ENCODE measurements at regions not wholly inside any gene's neighbourhood (a gene's known extent, or its start where the extent isn't known, plus 50 kb on each side); places are given as distances from the start of the nearest gene placed in this dataset.

- no peak for DNase-seq
These were observed 230.3 kb upstream of the SLC14A2 start for GRCh38 chr18:45384962-45385315.

DNA sequence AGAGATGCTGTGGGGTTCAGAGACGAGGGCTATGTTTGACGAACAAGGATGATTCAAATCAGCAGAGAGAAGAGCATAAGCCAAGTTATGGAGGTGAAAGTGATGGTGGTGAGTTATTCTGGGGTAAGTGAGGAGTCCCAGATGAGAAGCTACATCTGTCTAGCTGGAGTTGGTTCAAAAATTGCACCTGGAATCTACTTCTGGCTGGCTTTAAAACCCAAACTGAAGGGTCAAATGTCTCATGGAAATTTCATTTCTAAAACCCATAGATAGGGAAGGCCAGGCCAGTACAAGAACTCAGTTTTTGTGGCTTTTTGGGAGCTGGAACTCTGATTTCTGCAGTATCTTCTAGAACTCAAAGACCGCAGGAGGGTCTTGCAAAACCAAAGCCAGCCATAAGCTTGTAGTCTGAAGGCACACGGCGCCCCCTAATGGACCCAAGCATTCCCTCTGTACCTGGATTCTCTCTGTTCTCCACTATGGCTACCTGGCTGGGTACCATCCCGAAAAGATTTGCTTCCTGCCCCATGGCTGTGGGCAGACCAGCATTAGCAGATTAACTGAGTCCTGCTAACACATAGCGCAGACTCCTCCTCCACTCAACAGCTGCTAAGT lies 229.1 kb upstream of the SLC14A2 start:
- peak; percentile 43 for DNase-seq

GRCh38 chr18:45387229-45387628 lies 228.0 kb upstream of the SLC14A2 start:
- DNase-seq = no peak

DNA sequence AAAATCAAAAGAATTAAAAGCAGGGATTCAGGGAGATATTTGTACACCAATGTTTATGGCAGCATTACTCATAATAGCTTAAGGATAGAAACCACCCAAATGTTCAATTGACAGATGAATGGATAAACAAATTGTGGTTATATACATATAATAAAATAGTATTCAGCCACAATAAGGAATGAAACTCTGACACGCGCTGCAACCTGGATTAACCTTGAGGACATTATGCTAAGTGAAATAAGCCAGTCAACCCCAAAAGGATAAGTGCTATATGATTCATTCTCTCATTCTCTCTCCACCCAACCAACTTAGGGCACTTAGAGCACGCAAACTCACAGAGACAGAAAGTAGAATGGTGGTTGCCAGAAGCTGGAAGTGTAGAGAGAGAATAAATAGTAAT lies 216.8 kb upstream of the SLC14A2 start:
- no peak for DNase-seq

- DNase-seq = no peak
These were observed 216.1 kb upstream of the SLC14A2 start for GRCh38 chr18:45399146-45399545.

DNA sequence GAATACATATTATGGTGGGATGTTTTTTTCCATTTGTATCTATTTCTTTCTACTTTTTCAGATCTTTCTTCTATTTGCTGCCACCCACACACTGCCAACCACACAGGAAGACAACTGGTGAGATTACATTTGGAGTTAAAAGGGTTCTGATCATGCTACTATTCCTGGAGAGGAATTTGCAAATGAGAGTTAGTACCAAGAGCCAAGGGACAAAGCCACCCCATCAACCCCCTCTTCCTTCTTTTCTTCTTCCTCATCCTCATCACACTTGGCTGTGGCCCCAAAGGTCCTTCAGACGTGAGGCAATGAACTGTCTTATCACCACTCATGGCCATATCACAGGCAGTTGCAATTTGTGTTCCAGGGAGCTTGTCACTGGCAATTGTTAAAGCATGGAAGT lies 215.6 kb upstream of the SLC14A2 start:
- no peak for DNase-seq

DNA sequence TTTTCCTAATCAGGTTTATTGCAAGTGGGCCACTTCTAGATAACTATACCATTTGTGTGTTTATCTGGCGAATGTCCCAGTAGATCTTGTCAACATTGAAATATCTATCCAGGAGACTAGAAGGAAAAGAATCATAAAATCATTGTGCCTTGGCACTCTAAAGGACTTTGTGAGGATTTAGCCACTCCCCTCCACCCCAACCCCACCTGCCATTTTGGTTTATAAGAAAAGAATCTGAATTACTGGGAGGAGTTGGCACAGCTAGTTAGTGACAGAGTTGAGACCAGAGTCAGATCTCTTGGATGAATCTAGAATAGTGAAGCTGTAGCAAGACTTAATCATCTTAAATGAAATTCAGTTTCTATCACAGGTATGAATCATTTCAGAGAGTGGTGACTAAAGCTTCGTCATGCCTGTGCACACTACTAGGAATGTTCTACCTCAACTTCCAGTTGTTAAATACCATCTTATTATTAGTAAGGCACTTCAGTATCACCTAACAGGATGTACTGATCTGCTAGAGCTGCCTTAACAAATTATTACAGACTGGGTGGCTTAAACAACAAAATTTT lies 212.7 kb upstream of the SLC14A2 start:
- no peak for DNase-seq

- DNase-seq = no peak
These were observed 211.8 kb upstream of the SLC14A2 start for GRCh38 chr18:45403341-45404049.

DNA sequence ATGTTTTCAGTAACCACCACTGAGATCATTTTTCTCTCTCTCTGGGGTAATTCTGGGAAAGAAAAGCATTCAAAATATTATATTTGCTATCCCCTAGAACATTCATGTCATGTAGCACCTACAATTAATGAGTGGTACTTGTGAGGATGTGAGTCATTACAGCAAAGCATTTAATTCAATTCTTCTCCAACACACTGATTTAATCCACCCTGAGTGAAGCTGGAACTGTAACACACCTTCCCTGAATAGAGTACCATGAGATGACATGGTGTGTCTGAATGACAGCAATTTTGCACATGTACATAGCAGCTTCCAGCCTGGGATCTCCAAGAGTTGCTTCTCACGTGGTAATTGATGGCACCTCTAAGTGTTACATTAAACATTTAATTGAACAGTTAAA lies 207.1 kb upstream of the SLC14A2 start:
- peak; percentile 13 for DNase-seq

DNA sequence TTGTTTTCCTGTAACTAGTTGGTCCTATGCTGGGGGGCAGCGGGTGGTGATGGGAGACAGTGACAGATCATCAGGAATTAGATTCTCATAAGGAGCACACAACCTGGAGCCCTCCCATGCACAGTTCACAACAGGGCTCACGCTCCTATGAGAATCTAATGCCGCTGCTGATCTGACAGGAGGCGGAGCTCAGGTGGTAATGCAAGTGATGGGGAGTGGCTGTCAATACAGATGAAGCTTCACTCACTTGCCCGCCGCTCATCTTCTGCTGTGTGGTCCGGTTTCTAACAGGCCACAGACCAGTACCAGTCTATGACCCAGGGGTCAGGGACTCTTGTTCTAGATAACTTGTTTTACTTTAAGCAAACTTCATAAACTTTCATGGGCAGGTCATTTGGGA lies 205.3 kb upstream of the SLC14A2 start:
- DNase-seq = no peak

- no peak for DNase-seq
These were observed 202.7 kb upstream of the SLC14A2 start for GRCh38 chr18:45412577-45412976.

- no peak for DNase-seq
These were observed 202.0 kb upstream of the SLC14A2 start for GRCh38 chr18:45413180-45413836.

DNA sequence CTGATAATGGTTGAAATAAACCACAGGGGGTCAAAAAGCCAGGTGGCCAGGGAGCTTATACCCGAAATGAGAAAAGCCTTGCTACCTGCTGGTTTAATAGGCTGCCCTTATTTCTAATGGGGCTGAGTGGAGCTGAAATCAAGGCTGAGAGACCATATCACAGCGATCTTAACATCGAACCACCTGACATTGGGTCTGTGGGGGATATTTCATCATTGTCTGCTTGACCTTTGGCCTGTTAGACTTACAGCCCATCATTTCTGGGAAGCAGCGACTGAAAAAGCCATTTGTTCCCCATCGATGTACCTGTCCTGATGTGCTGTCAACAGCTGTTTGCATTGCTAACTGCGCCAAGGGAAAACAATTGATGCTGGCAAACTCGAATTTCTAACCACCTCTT lies 199.7 kb upstream of the SLC14A2 start:
- DNase-seq = no peak

GRCh38 chr18:45416168-45416567 lies 199.1 kb upstream of the SLC14A2 start:
- DNase-seq = peak; percentile 92

- no peak for DNase-seq
These were observed 197.9 kb upstream of the SLC14A2 start for GRCh38 chr18:45417392-45417791.

DNA sequence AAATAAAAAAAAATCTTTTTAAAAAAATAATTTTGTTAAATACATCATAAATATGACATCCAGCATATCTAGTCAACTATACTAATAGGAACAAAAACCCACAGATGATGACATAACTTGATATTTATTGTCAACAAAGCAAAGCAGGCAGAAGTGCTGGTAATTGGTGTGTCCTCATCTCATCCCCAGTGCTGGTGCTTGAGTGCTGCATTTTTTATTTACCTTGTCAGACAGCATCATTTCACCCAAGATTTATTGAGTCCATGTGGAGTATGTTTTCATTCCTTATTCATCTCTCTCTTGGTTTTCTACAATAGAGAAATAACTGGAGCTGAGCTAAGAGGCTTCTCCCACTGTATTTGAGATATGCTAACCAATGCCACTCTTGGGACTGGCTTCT lies 191.6 kb upstream of the SLC14A2 start:
- peak; percentile 82 for DNase-seq

DNA sequence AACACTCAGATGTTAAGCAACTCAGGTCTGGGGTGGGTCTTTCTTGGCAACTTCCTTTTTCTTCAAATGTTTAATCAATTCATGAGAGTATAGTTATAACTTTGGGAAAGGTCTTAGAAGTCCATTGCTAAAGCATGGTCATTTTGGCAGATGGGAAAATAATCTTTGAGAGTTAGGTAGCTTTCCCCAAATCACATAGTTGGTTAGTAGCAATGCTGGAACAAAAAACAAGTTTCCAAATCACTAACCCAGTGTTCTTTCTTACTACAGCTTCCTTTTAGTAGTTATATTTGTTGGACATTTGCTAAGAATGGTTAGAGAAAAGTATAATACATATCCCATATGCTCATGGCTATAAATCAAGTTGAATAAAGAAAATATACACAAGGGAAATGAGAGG lies 185.2 kb upstream of the SLC14A2 start:
- DNase-seq = no peak

DNA sequence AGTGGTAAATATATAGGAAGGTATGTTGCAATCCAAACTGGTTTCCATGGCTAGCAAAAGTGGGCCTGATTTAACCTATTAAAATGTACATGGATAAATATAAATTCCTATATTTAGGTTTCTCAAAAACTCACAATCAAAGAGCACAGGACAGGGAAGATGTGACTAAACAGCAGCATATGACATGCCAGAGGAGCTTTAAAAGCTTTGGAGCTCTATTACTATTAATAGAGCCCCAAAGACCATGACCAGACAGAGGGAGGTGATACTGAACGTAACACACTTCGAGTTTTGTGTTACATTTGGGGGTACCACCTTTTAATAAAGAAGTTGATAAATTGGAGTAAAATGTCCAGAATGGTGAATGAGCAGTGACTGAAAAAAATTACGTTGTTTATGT lies 179.5 kb upstream of the SLC14A2 start:
- DNase-seq = no peak

GRCh38 chr18:45437366-45437765 lies 177.9 kb upstream of the SLC14A2 start:
- DNase-seq = no peak

- no peak for DNase-seq
These were observed 175.2 kb upstream of the SLC14A2 start for GRCh38 chr18:45439851-45440645.

- no peak for DNase-seq
These were observed 174.0 kb upstream of the SLC14A2 start for GRCh38 chr18:45441110-45441847.

DNA sequence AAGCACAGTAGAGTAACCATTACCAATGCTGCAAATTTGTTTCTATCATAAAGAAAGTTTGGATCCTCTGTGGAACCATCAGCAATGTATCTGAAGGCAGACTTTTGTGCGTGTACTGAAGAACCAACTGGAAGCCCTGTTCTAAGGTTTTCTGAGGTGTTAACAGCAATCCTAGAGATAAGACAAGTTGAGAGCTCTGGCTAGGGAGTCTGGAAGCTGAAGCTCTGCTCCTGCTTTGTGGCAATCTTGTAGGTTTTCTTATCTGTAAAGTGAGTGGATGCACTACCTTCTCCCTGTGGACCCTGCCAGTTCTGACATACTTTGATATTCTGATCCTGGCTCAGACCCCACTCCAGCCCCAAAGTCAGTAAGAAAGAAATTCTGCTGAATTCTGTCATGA lies 171.2 kb upstream of the SLC14A2 start:
- no peak for DNase-seq

Measured in NCI-H1436 (cell line).